ENCODE measurements at regions not wholly inside any gene's neighbourhood (a gene's known extent, or its start where the extent isn't known, plus 50 kb on each side); places are given as distances from the start of the nearest gene placed in this dataset.

DNA sequence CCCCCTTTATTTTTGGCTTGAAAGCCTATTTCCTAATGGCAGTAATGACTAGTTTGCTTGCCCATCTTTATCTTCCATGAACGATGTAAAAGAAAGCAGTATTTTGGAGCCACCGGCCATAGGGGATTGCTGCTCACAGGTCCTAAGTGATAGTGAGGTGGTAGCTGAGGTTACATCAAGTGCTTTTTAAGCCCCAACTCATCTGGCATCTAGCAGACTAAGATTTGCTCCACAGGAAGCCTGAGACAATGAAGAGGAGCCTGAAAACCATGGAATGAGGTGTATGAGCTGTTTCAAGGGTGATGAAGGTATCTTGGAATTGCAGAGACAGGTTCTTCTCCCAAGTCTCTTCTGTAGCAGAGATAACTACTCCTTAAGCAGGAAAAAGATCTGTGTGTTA is 496.3 kb downstream of the XPNPEP1 start:
- H3K9ac ChIP-seq (ENCODE audit: low read length) = no peak overlapping the region
- H3K9me3 ChIP-seq (ENCODE audit: control insufficient read depth, low read length) = no peaks in the 10 kb centered on the region
- H3K36me3 ChIP-seq (ENCODE audit: control insufficient read depth, insufficient read depth, low read length) = no peaks in the 10 kb centered on the region
- no peaks in the 10 kb centered on the region for H3K27me3 ChIP-seq (ENCODE audit: control insufficient read depth, insufficient read depth, low read length)
- no peaks in the 10 kb centered on the region for H3K4me1 ChIP-seq (ENCODE audit: control insufficient read depth, insufficient read depth, low read length)
- H3K4me3 ChIP-seq (ENCODE audit: low read length) = no peak overlapping the region

- Histone ChIP-seq H3K9me3 (ENCODE audit: control insufficient read depth, low read length) (no peaks in the 10 kb centered on the region), H3K4me3 (ENCODE audit: low read length) (no peak overlapping the region), H3K9ac (ENCODE audit: low read length) (no peak overlapping the region), H3K36me3 (ENCODE audit: control insufficient read depth, insufficient read depth, low read length) (no peaks in the 10 kb centered on the region), H3K27me3 (ENCODE audit: control insufficient read depth, insufficient read depth, low read length) (no peaks in the 10 kb centered on the region), H3K4me1 (ENCODE audit: control insufficient read depth, insufficient read depth, low read length) (no peaks in the 10 kb centered on the region)
Measured at GRCh38 chr10:109418795-109419194, 504.5 kb downstream of the XPNPEP1 start.

- Histone ChIP-seq H3K4me1 (ENCODE audit: control insufficient read depth, insufficient read depth, low read length) (no peaks in the 10 kb centered on the region), H3K9me3 (ENCODE audit: control insufficient read depth, low read length) (no peaks in the 10 kb centered on the region), H3K36me3 (ENCODE audit: control insufficient read depth, insufficient read depth, low read length) (no peaks in the 10 kb centered on the region), H3K9ac (ENCODE audit: low read length) (no peak overlapping the region), H3K27me3 (ENCODE audit: control insufficient read depth, insufficient read depth, low read length) (no peaks in the 10 kb centered on the region), H3K4me3 (ENCODE audit: low read length) (no peak overlapping the region)
Measured at GRCh38 chr10:109417803-109418202, 505.5 kb downstream of the XPNPEP1 start.

DNA sequence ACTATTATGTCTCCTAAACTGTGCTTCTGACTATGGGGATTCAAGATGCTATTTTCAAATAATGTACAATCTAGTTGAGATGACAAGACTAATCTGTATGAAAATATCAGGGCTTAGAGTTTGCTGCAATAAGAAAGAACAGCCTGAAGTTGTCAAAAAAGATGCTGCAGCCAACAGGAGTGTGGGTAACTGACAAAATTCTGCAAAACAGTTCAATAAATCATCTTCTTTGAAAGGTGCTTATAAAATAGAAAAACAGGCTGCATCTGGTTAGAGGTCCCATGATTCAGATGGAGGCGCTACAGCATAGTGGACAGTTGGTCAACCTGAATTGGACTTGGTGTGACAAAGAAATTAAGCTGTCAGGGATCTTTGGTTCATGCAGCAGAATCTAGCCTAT is 511.0 kb downstream of the XPNPEP1 start:
- Histone ChIP-seq H3K36me3 (ENCODE audit: control insufficient read depth, insufficient read depth, low read length) (no peaks in the 10 kb centered on the region), H3K27me3 (ENCODE audit: control insufficient read depth, insufficient read depth, low read length) (no peaks in the 10 kb centered on the region), H3K9ac (ENCODE audit: low read length) (no peak overlapping the region), H3K9me3 (ENCODE audit: control insufficient read depth, low read length) (no peaks in the 10 kb centered on the region), H3K4me1 (ENCODE audit: control insufficient read depth, insufficient read depth, low read length) (no peaks in the 10 kb centered on the region), H3K4me3 (ENCODE audit: low read length) (no peak overlapping the region)

DNA sequence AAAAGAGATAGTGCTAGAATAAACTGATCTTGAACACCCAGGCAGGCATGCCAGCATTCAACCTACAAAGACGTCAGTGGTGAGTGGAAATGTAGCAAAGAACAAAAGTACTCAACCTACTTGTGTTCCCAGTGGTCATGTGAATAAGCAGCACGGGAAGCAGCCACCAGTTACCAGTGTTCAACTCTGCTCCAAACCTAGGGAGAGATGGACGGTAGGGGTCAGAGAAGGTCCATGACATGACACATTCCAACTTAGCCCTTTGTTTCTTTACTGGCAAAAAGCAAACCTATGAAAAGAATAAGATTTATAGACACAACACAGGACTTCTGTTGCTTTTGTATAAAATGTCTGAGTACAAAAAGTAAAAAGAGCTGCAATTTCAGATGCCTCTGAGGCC is 511.4 kb downstream of the XPNPEP1 start:
- Histone ChIP-seq H3K4me3 (ENCODE audit: low read length) (no peak overlapping the region), H3K27me3 (ENCODE audit: control insufficient read depth, insufficient read depth, low read length) (no peaks in the 10 kb centered on the region), H3K36me3 (ENCODE audit: control insufficient read depth, insufficient read depth, low read length) (no peaks in the 10 kb centered on the region)

GRCh38 chr10:109405338-109405737 is 518.0 kb downstream of the XPNPEP1 start:
- H3K27me3 ChIP-seq (ENCODE audit: control insufficient read depth, insufficient read depth, low read length) = no peaks in the 10 kb centered on the region
- H3K9me3 ChIP-seq (ENCODE audit: control insufficient read depth, low read length) = no peaks in the 10 kb centered on the region
- no peaks in the 10 kb centered on the region for H3K36me3 ChIP-seq (ENCODE audit: control insufficient read depth, insufficient read depth, low read length)
- H3K4me3 ChIP-seq (ENCODE audit: low read length) = no peak overlapping the region
- H3K4me1 ChIP-seq (ENCODE audit: control insufficient read depth, insufficient read depth, low read length) = no peaks in the 10 kb centered on the region
- H3K9ac ChIP-seq (ENCODE audit: low read length) = no peak overlapping the region

More for the DNA sequence above, 511.4 kb downstream of the XPNPEP1 start:
- H3K9ac ChIP-seq (ENCODE audit: low read length) = no peak overlapping the region
- no peaks in the 10 kb centered on the region for H3K9me3 ChIP-seq (ENCODE audit: control insufficient read depth, low read length)
- no peaks in the 10 kb centered on the region for H3K4me1 ChIP-seq (ENCODE audit: control insufficient read depth, insufficient read depth, low read length)

GRCh38 chr10:109403551-109403950 is 519.8 kb downstream of the XPNPEP1 start:
- no peaks in the 10 kb centered on the region for H3K36me3 ChIP-seq (ENCODE audit: control insufficient read depth, insufficient read depth, low read length)
- H3K27me3 ChIP-seq (ENCODE audit: control insufficient read depth, insufficient read depth, low read length) = no peaks in the 10 kb centered on the region
- no peaks in the 10 kb centered on the region for H3K4me1 ChIP-seq (ENCODE audit: control insufficient read depth, insufficient read depth, low read length)
- no peak overlapping the region for H3K9ac ChIP-seq (ENCODE audit: low read length)
- no peaks in the 10 kb centered on the region for H3K9me3 ChIP-seq (ENCODE audit: control insufficient read depth, low read length)
- H3K4me3 ChIP-seq (ENCODE audit: low read length) = no peak overlapping the region

GRCh38 chr10:109393425-109393824 is 529.9 kb downstream of the XPNPEP1 start:
- Histone ChIP-seq H3K27me3 (ENCODE audit: control insufficient read depth, insufficient read depth, low read length) (no peaks in the 10 kb centered on the region), H3K4me3 (ENCODE audit: low read length) (no peak overlapping the region), H3K4me1 (ENCODE audit: control insufficient read depth, insufficient read depth, low read length) (no peaks in the 10 kb centered on the region), H3K36me3 (ENCODE audit: control insufficient read depth, insufficient read depth, low read length) (no peaks in the 10 kb centered on the region), H3K9ac (ENCODE audit: low read length) (no peak overlapping the region), H3K9me3 (ENCODE audit: control insufficient read depth, low read length) (no peaks in the 10 kb centered on the region)

DNA sequence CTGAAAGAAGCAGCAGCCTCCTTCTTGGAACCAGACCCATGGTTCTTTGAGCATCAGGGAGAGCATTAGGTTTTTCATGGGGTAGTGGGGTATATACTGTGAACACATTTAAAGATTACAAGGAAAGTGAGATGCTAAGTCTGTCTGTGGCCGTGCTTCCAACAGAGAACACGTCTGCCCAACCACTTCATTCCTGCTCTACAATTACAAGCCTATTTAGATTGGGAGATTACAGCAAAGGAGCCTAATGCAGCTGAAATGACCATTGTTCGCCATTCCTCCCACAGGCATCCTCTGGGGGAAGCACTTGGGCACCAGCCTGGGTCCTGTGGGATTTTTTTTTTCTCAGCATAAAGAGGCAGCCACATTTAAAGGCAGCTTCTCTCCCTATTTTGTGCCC is 536.4 kb downstream of the XPNPEP1 start:
- Histone ChIP-seq H3K9me3 (ENCODE audit: control insufficient read depth, low read length) (no peaks in the 10 kb centered on the region), H3K4me1 (ENCODE audit: control insufficient read depth, insufficient read depth, low read length) (no peaks in the 10 kb centered on the region), H3K4me3 (ENCODE audit: low read length) (no peak overlapping the region), H3K9ac (ENCODE audit: low read length) (no peak overlapping the region), H3K36me3 (ENCODE audit: control insufficient read depth, insufficient read depth, low read length) (no peaks in the 10 kb centered on the region), H3K27me3 (ENCODE audit: control insufficient read depth, insufficient read depth, low read length) (no peaks in the 10 kb centered on the region)

DNA sequence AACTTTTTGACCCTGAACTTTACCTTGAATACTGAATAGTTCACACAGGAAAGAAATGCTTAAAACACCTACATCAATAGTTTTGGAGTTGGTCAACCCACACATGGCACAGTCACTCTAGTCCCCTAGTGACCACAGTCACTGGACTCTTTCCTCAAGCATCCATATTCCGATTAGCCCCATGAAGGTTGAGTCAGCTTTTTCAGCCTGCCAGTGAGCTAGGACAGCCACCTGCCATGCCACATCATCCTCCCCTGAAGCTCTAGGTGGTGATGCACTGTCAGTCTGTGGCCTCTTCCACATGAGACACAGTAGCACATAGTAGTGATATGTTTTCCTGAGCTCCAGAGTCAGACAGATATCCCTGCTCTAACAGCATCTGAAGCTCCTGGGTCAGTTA is 537.2 kb downstream of the XPNPEP1 start:
- no peaks in the 10 kb centered on the region for H3K27me3 ChIP-seq (ENCODE audit: control insufficient read depth, insufficient read depth, low read length)
- H3K4me3 ChIP-seq (ENCODE audit: low read length) = no peak overlapping the region
- no peak overlapping the region for H3K9ac ChIP-seq (ENCODE audit: low read length)
- no peaks in the 10 kb centered on the region for H3K4me1 ChIP-seq (ENCODE audit: control insufficient read depth, insufficient read depth, low read length)
- H3K36me3 ChIP-seq (ENCODE audit: control insufficient read depth, insufficient read depth, low read length) = no peaks in the 10 kb centered on the region
- no peaks in the 10 kb centered on the region for H3K9me3 ChIP-seq (ENCODE audit: control insufficient read depth, low read length)

GRCh38 chr10:109379186-109379585 is 544.1 kb downstream of the XPNPEP1 start:
- Histone ChIP-seq H3K9ac (ENCODE audit: low read length) (no peak overlapping the region), H3K4me1 (ENCODE audit: control insufficient read depth, insufficient read depth, low read length) (no peaks in the 10 kb centered on the region), H3K4me3 (ENCODE audit: low read length) (no peak overlapping the region), H3K9me3 (ENCODE audit: control insufficient read depth, low read length) (no peaks in the 10 kb centered on the region), H3K27me3 (ENCODE audit: control insufficient read depth, insufficient read depth, low read length) (no peaks in the 10 kb centered on the region), H3K36me3 (ENCODE audit: control insufficient read depth, insufficient read depth, low read length) (no peaks in the 10 kb centered on the region)

- Histone ChIP-seq H3K27me3 (ENCODE audit: control insufficient read depth, insufficient read depth, low read length) (no peaks in the 10 kb centered on the region), H3K9ac (ENCODE audit: low read length) (no peak overlapping the region), H3K9me3 (ENCODE audit: control insufficient read depth, low read length) (no peaks in the 10 kb centered on the region), H3K4me3 (ENCODE audit: low read length) (no peak overlapping the region), H3K4me1 (ENCODE audit: control insufficient read depth, insufficient read depth, low read length) (no peaks in the 10 kb centered on the region), H3K36me3 (ENCODE audit: control insufficient read depth, insufficient read depth, low read length) (no peaks in the 10 kb centered on the region)
Measured at GRCh38 chr10:109374215-109374614, 549.1 kb downstream of the XPNPEP1 start.

DNA sequence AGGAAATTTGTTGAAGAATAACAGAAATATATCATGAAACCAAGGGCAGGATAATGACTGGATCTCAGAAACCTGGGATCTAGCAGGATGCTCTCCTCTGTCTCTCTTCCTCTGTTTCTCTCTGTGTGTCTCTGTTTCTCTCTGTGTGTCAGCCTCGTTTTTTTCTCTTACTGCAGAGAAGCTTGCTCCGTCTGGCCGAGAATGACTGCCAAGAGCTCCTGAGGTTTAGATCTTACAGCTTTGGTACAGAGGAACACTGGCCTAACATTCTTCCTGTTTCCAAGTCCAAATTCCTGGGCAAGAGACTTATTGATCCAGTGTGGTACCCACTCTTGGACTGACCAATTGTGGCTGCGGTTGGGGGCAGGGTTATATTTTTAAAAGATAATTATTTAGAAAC is 564.0 kb downstream of the XPNPEP1 start:
- Histone ChIP-seq H3K9me3 (ENCODE audit: control insufficient read depth, low read length) (no peaks in the 10 kb centered on the region), H3K9ac (ENCODE audit: low read length) (no peak overlapping the region), H3K36me3 (ENCODE audit: control insufficient read depth, insufficient read depth, low read length) (no peaks in the 10 kb centered on the region), H3K4me3 (ENCODE audit: low read length) (no peak overlapping the region), H3K4me1 (ENCODE audit: control insufficient read depth, insufficient read depth, low read length) (no peaks in the 10 kb centered on the region), H3K27me3 (ENCODE audit: control insufficient read depth, insufficient read depth, low read length) (no peaks in the 10 kb centered on the region)

Measured in mucosa of stomach (tissue), 1 donor.